HEK293 (cell line): ENCODE measurements at regions not wholly inside any gene's neighbourhood (a gene's known extent, or its start where the extent isn't known, plus 50 kb on each side); places are given as distances from the start of the nearest gene placed in this dataset.

ENCODE experiments used
- CTCF ChIA-PET: fragments of 350-600 bp; formaldehyde crosslinking; extraction: SDS; loops from one replicate; lab custom pipeline; 2021; ENCODE audit warnings: antibody characterized with exemption; lab: Yijun Ruan, JAX
- POLR2A ChIA-PET: fragments of 300-600 bp; formaldehyde crosslinking; extraction: SDS; loops from one replicate; lab custom pipeline; 2020; ENCODE audit warnings: antibody characterized with exemption, inconsistent platforms; lab: Yijun Ruan, JAX
- H3K27ac ChIP-seq: fragments of 200-500 bp; sonication (Bioruptor generic); 2 replicates; pipeline ENCODE4 v1.5.1; 2014; ENCODE audit warnings: low read depth, low read length, control low read depth, inconsistent platforms; ENCODE audit errors: extremely low read depth
- H3K36me3 ChIP-seq, 2 experiments: fragments of 200-500 bp in 1 of 2; sonication (Bioruptor generic) in 1 of 2; 1 replicate in 1 of 2; 2 replicates in 1 of 2; pipeline ENCODE4 v1.5.1; 2014 to 2017; ENCODE audit warnings: inconsistent platforms in 2 of 2, low read length in 2 of 2; ENCODE audit not compliant: control insufficient read depth in 2 of 2, insufficient read depth in 1 of 2
- H3K4me1 ChIP-seq: fragments of 200-500 bp; sonication (Bioruptor generic); 2 replicates; pipeline ENCODE4 v1.5.1; 2014; ENCODE audit warnings: mild to moderate bottlenecking, low read length, inconsistent platforms; ENCODE audit not compliant: control insufficient read depth, insufficient read depth
- H3K4me3 ChIP-seq: 2 replicates; pipeline ENCODE4 v1.5.1; 2011; ENCODE audit warnings: low read depth, mild to moderate bottlenecking, control low read depth, low read length, moderate library complexity
- H3K9me3 ChIP-seq: fragments of 200-500 bp; sonication (Bioruptor generic); 2 replicates; pipeline ENCODE4 v1.5.1; 2014; ENCODE audit warnings: low read depth, low read length, inconsistent platforms; ENCODE audit not compliant: control insufficient read depth, insufficient read depth
- BCL11B ChIP-seq: fragments of 450-650 bp; formaldehyde crosslinking; IDR thresholded peaks from 2 replicates; pipeline ENCODE4 v1.5.1; 2016; ENCODE audit warnings: low read depth, missing biosample characterization, missing genetic modification characterization
- GLIS1 ChIP-seq: fragments of 450-650 bp; formaldehyde crosslinking; IDR thresholded peaks from 2 replicates; pipeline ENCODE4 v1.5.1; 2016; ENCODE audit warnings: missing biosample characterization, missing genetic modification characterization
- PRDM1 ChIP-seq: fragments of 450-650 bp; formaldehyde crosslinking; IDR thresholded peaks from 2 replicates; pipeline ENCODE4; 2016; ENCODE audit warnings: missing biosample characterization, missing genetic modification characterization
- REPIN1 ChIP-seq: fragments of 450-650 bp; formaldehyde crosslinking; IDR thresholded peaks from 2 replicates; pipeline ENCODE4 v1.5.1; 2017; ENCODE audit warnings: missing biosample characterization, missing genetic modification characterization, low read depth
- SP3 ChIP-seq: fragments of 450-650 bp; formaldehyde crosslinking; IDR thresholded peaks from 2 replicates; pipeline ENCODE4 v1.5.1; 2016; ENCODE audit warnings: missing biosample characterization, missing genetic modification characterization
- ZBTB10 ChIP-seq: fragments of 450-650 bp; formaldehyde crosslinking; IDR thresholded peaks from 2 replicates; pipeline ENCODE4 v1.5.1; 2016; ENCODE audit warnings: missing biosample characterization, missing genetic modification characterization
- ZBTB17 ChIP-seq: fragments of 450-650 bp; formaldehyde crosslinking; IDR thresholded peaks from 2 replicates; pipeline ENCODE4 v1.5.1; 2016; ENCODE audit warnings: missing biosample characterization, missing genetic modification characterization
- ZBTB20 ChIP-seq: fragments of 450-650 bp; formaldehyde crosslinking; IDR thresholded peaks from 2 replicates; pipeline ENCODE4 v1.5.1; 2016; ENCODE audit warnings: missing biosample characterization, missing genetic modification characterization
- ZBTB21 ChIP-seq: fragments of 450-650 bp; formaldehyde crosslinking; IDR thresholded peaks from 2 replicates; pipeline ENCODE4 v1.5.1; 2017; ENCODE audit warnings: missing biosample characterization, missing genetic modification characterization
- ZFHX2 ChIP-seq: fragments of 450-650 bp; formaldehyde crosslinking; conservative IDR thresholded peaks from 2 replicates; pipeline ENCODE4 v1.5.1; 2016; ENCODE audit warnings: missing biosample characterization, missing genetic modification characterization
- ZNF121 ChIP-seq: fragments of 450-650 bp; formaldehyde crosslinking; IDR thresholded peaks from 2 replicates; pipeline ENCODE4 v1.5.1; 2016; ENCODE audit warnings: missing biosample characterization, missing genetic modification characterization
- ZNF184 ChIP-seq: fragments of 450-650 bp; IDR thresholded peaks from 2 replicates; pipeline ENCODE4 v1.5.1; 2018; ENCODE audit warnings: missing biosample characterization, mild to moderate bottlenecking, missing genetic modification characterization
- ZNF23 ChIP-seq: fragments of 450-650 bp; formaldehyde crosslinking; IDR thresholded peaks from 2 replicates; pipeline ENCODE4 v1.5.1; 2016; ENCODE audit warnings: missing biosample characterization, missing genetic modification characterization, borderline replicate concordance
- ZNF24 ChIP-seq: fragments of 450-650 bp; formaldehyde crosslinking; IDR thresholded peaks from 2 replicates; pipeline ENCODE4 v1.5.1; 2016; ENCODE audit warnings: missing biosample characterization, missing genetic modification characterization
- ZNF354C ChIP-seq: fragments of 450-650 bp; formaldehyde crosslinking; IDR thresholded peaks from 2 replicates; pipeline ENCODE4 v1.5.1; 2016; ENCODE audit warnings: missing biosample characterization, missing genetic modification characterization, low read depth, borderline replicate concordance
- ZNF398 ChIP-seq: fragments of 450-650 bp; formaldehyde crosslinking; IDR thresholded peaks from 2 replicates; pipeline ENCODE4 v1.5.1; 2017; ENCODE audit warnings: missing biosample characterization, missing genetic modification characterization
- ZNF473 ChIP-seq: fragments of 450-650 bp; formaldehyde crosslinking; IDR thresholded peaks from 2 replicates; pipeline ENCODE4 v1.5.1; 2017; ENCODE audit warnings: missing biosample characterization, missing genetic modification characterization
- ZNF510 ChIP-seq: fragments of 450-650 bp; formaldehyde crosslinking; IDR thresholded peaks from 2 replicates; pipeline ENCODE4 v1.5.1; 2018; ENCODE audit warnings: mild to moderate bottlenecking, missing genetic modification characterization, missing biosample characterization; ENCODE audit not compliant: insufficient replicate concordance
- ZNF560 ChIP-seq: fragments of 450-650 bp; formaldehyde crosslinking; IDR thresholded peaks from 2 replicates; pipeline ENCODE4 v1.5.1; 2017; ENCODE audit warnings: missing biosample characterization, missing genetic modification characterization, borderline replicate concordance
- ZNF585B ChIP-seq: fragments of 450-650 bp; formaldehyde crosslinking; IDR thresholded peaks from 2 replicates; pipeline ENCODE4 v1.5.1; 2016; ENCODE audit warnings: missing biosample characterization, missing genetic modification characterization
- ZNF76 ChIP-seq: fragments of 450-650 bp; formaldehyde crosslinking; IDR thresholded peaks from 2 replicates; pipeline ENCODE4; 2016; ENCODE audit warnings: low read depth, missing biosample characterization, missing genetic modification characterization, borderline replicate concordance
- ZNF792 ChIP-seq: fragments of 450-650 bp; formaldehyde crosslinking; IDR thresholded peaks from 2 replicates; pipeline ENCODE4 v1.5.1; 2016; ENCODE audit warnings: missing biosample characterization, missing genetic modification characterization
- TF ChIP-seq, protein P1 (sequence below): fragments of 450-650 bp; formaldehyde crosslinking; IDR thresholded peaks from 2 replicates; pipeline ENCODE4 v1.5.1; 2017; ENCODE audit warnings: missing biosample characterization, missing genetic modification characterization
- TF ChIP-seq, protein P2 (sequence below): fragments of 450-650 bp; formaldehyde crosslinking; optimal IDR thresholded peaks from 2 replicates; pipeline ENCODE3; 2016; ENCODE audit warnings: missing biosample characterization, mild to moderate bottlenecking, missing genetic modification characterization

DNA sequence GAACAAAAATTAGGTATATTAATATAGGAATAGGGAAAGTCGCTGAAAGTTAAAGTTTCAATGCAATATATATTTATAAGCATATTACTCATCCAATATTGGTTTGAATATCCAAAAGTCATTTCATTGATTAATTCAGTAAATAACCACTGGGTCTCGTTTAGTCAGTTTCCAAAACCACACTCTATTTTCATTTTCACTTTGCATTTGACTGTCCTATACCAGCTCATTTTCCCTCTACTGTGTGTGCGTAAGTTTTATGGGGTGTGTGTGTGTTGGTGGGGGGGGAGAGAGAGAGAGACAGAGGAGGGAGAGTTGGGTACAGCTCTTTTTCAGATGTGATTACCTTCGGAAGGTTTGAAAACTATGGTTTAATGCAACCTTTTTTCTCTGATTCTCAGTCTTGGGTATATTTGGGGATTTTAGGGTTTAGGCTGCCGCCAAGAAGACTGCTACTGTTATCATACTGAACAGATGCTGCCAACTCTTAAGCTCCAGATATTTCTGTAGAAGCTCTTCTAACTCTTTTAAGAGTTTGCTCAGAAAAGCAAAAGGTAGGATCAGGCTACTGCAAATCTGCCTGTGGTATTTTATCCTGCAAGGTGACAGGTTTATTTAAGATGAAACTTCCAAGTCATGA, 1427.4 kb downstream of the PCDH7 start (continued):
- TF ChIP-seq ZNF24 = no peak
- no peak for TF ChIP-seq ZNF510

DNA sequence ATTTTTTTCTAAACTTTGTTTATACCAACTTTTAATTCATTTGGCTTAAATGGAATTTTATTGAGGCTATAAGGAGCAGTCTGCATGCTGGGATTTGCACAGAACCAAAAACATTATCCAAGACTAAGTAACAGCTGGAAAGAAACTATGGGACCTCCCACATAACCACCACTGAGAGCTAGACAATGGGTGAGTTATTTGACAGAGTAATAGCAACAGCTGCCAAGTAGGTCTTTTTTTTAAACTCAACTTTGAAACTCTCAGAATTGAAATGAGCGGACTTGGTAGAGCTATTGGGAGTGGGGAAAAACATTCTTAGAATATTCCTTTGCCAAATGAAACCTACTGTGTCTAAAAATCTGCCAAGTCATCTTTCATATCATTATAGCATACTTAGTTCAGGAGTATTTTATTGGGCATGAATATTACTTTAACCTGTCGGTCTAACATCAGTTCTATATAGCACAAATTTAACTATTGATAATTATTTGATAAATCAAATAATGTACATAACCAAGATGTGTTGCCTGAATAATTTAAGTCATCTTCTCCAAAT, 1428.0 kb downstream of the PCDH7 start:
- TF ChIP-seq GLIS1 (tag by site-specific recombination) (no peak), ZNF354C (tag by site-specific recombination) (no peak), ZNF398 (tag by site-specific recombination) (no peak), ZFHX2 (tag by site-specific recombination) (no peak), ZNF184 (no peak)
- TF ChIP-seq, protein P1, sequence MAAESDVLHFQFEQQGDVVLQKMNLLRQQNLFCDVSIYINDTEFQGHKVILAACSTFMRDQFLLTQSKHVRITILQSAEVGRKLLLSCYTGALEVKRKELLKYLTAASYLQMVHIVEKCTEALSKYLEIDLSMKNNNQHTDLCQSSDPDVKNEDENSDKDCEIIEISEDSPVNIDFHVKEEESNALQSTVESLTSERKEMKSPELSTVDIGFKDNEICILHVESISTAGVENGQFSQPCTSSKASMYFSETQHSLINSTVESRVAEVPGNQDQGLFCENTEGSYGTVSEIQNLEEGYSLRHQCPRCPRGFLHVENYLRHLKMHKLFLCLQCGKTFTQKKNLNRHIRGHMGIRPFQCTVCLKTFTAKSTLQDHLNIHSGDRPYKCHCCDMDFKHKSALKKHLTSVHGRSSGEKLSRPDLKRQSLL (tag by site-specific recombination) = no peak
- TF ChIP-seq, protein P2, sequence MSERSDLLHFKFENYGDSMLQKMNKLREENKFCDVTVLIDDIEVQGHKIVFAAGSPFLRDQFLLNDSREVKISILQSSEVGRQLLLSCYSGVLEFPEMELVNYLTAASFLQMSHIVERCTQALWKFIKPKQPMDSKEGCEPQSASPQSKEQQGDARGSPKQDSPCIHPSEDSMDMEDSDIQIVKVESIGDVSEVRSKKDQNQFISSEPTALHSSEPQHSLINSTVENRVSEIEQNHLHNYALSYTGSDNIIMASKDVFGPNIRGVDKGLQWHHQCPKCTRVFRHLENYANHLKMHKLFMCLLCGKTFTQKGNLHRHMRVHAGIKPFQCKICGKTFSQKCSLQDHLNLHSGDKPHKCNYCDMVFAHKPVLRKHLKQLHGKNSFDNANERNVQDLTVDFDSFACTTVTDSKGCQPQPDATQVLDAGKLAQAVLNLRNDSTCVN = no peak
- ChIA-PET POLR2A (no interaction called here), CTCF (no interaction called here)
- Histone ChIP-seq H3K4me3 (no peak overlapping the region), H3K27ac (no peak overlapping the region), H3K36me3 (no peaks in the 10 kb centered on the region), H3K9me3 (no peaks in the 10 kb centered on the region), H3K4me1 (no peaks in the 10 kb centered on the region)

DNA sequence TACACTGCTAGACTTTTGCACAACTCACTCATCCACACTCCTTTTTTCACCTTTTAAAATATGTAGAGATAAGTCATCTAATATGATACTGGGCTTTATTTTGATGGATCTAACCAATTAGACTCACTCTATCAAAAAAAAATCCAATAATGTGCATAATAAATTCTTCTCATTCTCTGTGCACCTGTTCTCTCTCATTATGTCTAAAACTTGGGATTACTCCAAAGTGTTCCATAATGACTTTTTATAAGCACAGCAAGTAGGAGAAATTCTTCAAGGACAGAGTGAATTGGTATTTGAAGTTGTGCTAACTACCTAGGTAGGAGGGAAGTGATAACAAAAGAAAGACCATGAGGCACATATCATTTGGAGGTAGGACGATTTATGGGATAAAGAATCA, 1438.8 kb downstream of the PCDH7 start:
- no peaks in the 10 kb centered on the region for H3K36me3 ChIP-seq
- H3K4me1 ChIP-seq = no peaks in the 10 kb centered on the region
- no peaks in the 10 kb centered on the region for H3K9me3 ChIP-seq
- no peak overlapping the region for H3K4me3 ChIP-seq
- POLR2A ChIA-PET = no interaction called here
- H3K27ac ChIP-seq = no peak overlapping the region
- CTCF ChIA-PET = no interaction called here
- TF ChIP-seq ZNF473 (tag by site-specific recombination) (no peak), ZBTB21 (no peak), ZBTB20 (tag by site-specific recombination) (no peak), BCL11B (tag by site-specific recombination) (no peak), ZNF121 (tag by site-specific recombination) (no peak), SP3 (tag by site-specific recombination) (no peak), ZBTB17 (tag by site-specific recombination) (no peak), REPIN1 (tag by site-specific recombination) (no peak), ZBTB10 (tag by site-specific recombination) (no peak), ZNF585B (no peak), ZNF792 (tag by site-specific recombination) (no peak), ZNF23 (no peak), ZNF560 (tag by site-specific recombination) (no peak), PRDM1 (tag by site-specific recombination) (no peak), ZNF76 (tag by site-specific recombination) (no peak), ZNF24 (no peak)
- TF ChIP-seq, protein P2 = no peak
